ENCODE measurements at regions not wholly inside any gene's neighbourhood (a gene's known extent, or its start where the extent isn't known, plus 50 kb on each side); places are given as distances from the start of the nearest gene placed in this dataset.

- ChIA-PET POLR2A (no interaction called here), CTCF (no interaction called here)
- Mint-ChIP-seq H3K4me3 (no peak overlapping the region), H3K36me3 (peaks cover 8% of the 10 kb centered on the region), H3K9me3 (peaks cover 12% of the 10 kb centered on the region), H3K27me3 (ENCODE audit: low read depth) (no peaks in the 10 kb centered on the region), H3K4me1 (peaks cover 30% of the 10 kb centered on the region), H3K27ac (no peak overlapping the region)
- DNase-seq (ENCODE audit: low spot score) (no peak), ATAC-seq (no peak)
- TF ChIP-seq NFE2L1 (CRISPR knock-in tag; IDR thresholded peaks at IDR 0.05) = no peak
- TF ChIP-seq TEAD4 (CRISPR knock-in tag; IDR thresholded peaks at IDR 0.05) = no peak
- TF ChIP-seq ELF4 (CRISPR knock-in tag; IDR thresholded peaks at IDR 0.05; ENCODE audit: low read depth) = no peak
- no peak for TF ChIP-seq ZNF232 (CRISPR knock-in tag; IDR thresholded peaks at IDR 0.05)
- no peak for TF ChIP-seq PRRX2 (CRISPR knock-in tag; IDR thresholded peaks at IDR 0.05)
Observed at GRCh38 chr12:85523197-85523596, 243.2 kb downstream of the ALX1 start.

GRCh38 chr12:85527192-85527591 lies 247.2 kb downstream of the ALX1 start:
- H3K4me1 Mint-ChIP-seq = peaks cover 18% of the 10 kb centered on the region
- POLR2A ChIA-PET = no interaction called here
- DNase-seq (ENCODE audit: low spot score) (no peak), ATAC-seq (no peak)
- H3K27ac Mint-ChIP-seq = no peak overlapping the region
- no peak for TF ChIP-seq TEAD1 (CRISPR knock-in tag; IDR thresholded peaks at IDR 0.05)
- no peak for TF ChIP-seq RELA (CRISPR knock-in tag; IDR thresholded peaks at IDR 0.05; ENCODE audit: borderline replicate concordance)
- H3K27me3 Mint-ChIP-seq (ENCODE audit: low read depth) = no peaks in the 10 kb centered on the region
- peaks cover 8% of the 10 kb centered on the region for H3K9me3 Mint-ChIP-seq
- no peak overlapping the region for H3K4me3 Mint-ChIP-seq
- H3K36me3 Mint-ChIP-seq = peaks cover 8% of the 10 kb centered on the region
- CTCF ChIA-PET = no interaction called here

GRCh38 chr12:85529896-85530295 lies 249.9 kb downstream of the ALX1 start:
- no peaks in the 10 kb centered on the region for H3K27me3 Mint-ChIP-seq (ENCODE audit: low read depth)
- peaks cover 15% of the 10 kb centered on the region for H3K36me3 Mint-ChIP-seq
- no peak overlapping the region for H3K4me3 Mint-ChIP-seq
- no peak overlapping the region for H3K27ac Mint-ChIP-seq
- ATAC-seq = no peak
- H3K4me1 Mint-ChIP-seq = peaks cover 18% of the 10 kb centered on the region
- ChIA-PET CTCF (no interaction called here), POLR2A (no interaction called here)
- peaks cover 18% of the 10 kb centered on the region for H3K9me3 Mint-ChIP-seq
- TF ChIP-seq GRHL2 (CRISPR knock-in tag; IDR thresholded peaks at IDR 0.05; ENCODE audit: insufficient replicate concordance, severe bottlenecking) (no peak), STAT6 (CRISPR knock-in tag; conservative IDR thresholded peaks at IDR 0.05; ENCODE audit: low read depth) (no peak), HMGA2 (CRISPR knock-in tag; IDR thresholded peaks at IDR 0.05) (no peak), FOXJ3 (CRISPR knock-in tag; IDR thresholded peaks at IDR 0.05; ENCODE audit: borderline replicate concordance) (no peak), NFYB (CRISPR knock-in tag; conservative IDR thresholded peaks at IDR 0.05; ENCODE audit: low read depth) (no peak), RELA (CRISPR knock-in tag; IDR thresholded peaks at IDR 0.05; ENCODE audit: borderline replicate concordance) (no peak), ZBTB21 (CRISPR knock-in tag; IDR thresholded peaks at IDR 0.05; ENCODE audit: borderline replicate concordance) (no peak), PRDM15 (CRISPR knock-in tag; IDR thresholded peaks at IDR 0.05) (no peak), KAT7 (CRISPR knock-in tag; IDR thresholded peaks at IDR 0.05; ENCODE audit: borderline replicate concordance) (no peak), ZNF317 (CRISPR knock-in tag; IDR thresholded peaks at IDR 0.05; ENCODE audit: borderline replicate concordance, low read depth) (no peak), ZNF396 (CRISPR knock-in tag; IDR thresholded peaks at IDR 0.05; ENCODE audit: borderline replicate concordance) (no peak), FOXP4 (CRISPR knock-in tag; IDR thresholded peaks at IDR 0.05) (no peak), USF1 (CRISPR knock-in tag; IDR thresholded peaks at IDR 0.05) (no peak), IRF2 (CRISPR knock-in tag; IDR thresholded peaks at IDR 0.05; ENCODE audit: borderline replicate concordance, low read depth) (no peak)
- no peak for DNase-seq (ENCODE audit: low spot score)

Measured in WTC11 (cell line).